ENCODE measurements at regions not wholly inside any gene's neighbourhood (a gene's known extent, or its start where the extent isn't known, plus 50 kb on each side); places are given as distances from the start of the nearest gene placed in this dataset.

- TF ChIP-seq CTCF (IDR thresholded peaks at IDR 0.05): no peak
- no peak for TF ChIP-seq POLR2A (IDR thresholded peaks at IDR 0.05)
These were observed 597.5 kb downstream of the BRINP3 start for GRCh38 chr1:189880135-189880534.
